Body of pancreas (tissue), 4 donors: ENCODE measurements at regions not wholly inside any gene's neighbourhood (a gene's known extent, or its start where the extent isn't known, plus 50 kb on each side); places are given as distances from the start of the nearest gene placed in this dataset.

Source experiments
- ATAC-seq: fragments of 150-250 bp; one replicate; pipeline ENCODE4 v1.9.1; 2016
- DNase-seq, 4 donors: peaks; one replicate each; pipeline ENCODE4 v3.0.0-alpha.2; 2019
- H3K27ac ChIP-seq, 4 donors: fragments of 200-600 bp; sonication (generic); 1 replicate in 3 of 4; 2 replicates in 1 of 4; pipeline versions ENCODE4 v1.5.1 to v1.6.1; 2016 to 2019; ENCODE audit warnings: mild to moderate bottlenecking in 1 of 4, mixed read lengths in 1 of 4, moderate library complexity in 1 of 4
- H3K27me3 ChIP-seq, 2 donors: fragments of 200-600 bp; sonication (generic); one replicate each; pipeline ENCODE4 v1.6.0; 2016; ENCODE audit warnings: mild to moderate bottlenecking in 1 of 2
- H3K36me3 ChIP-seq, 2 donors: fragments of 200-600 bp; sonication (generic); replicated peaks in 1 of 2; 2 replicates each; pipeline ENCODE4 v1.5.1; 2016; ENCODE audit warnings: low read depth in 2 of 2; ENCODE audit not compliant: insufficient read depth in 1 of 2
- H3K4me1 ChIP-seq: fragments of 200-600 bp; sonication (generic); one replicate; pipeline ENCODE4 v1.6.0; 2016
- H3K4me3 ChIP-seq, 2 donors: fragments of 200-600 bp; sonication (generic); 1 replicate in 1 of 2; 2 replicates in 1 of 2; pipeline ENCODE4 v1.5.1; 2016 to 2019
- H3K9me3 ChIP-seq, 3 donors: fragments of 200-600 bp; sonication (generic); 1 replicate in 2 of 3; 2 replicates in 1 of 3; pipeline ENCODE4 v1.5.1; 2016
- CTCF ChIP-seq, 7 experiments: fragments of 450-650 bp in 4 of 7; fragments of 200-600 bp in 3 of 7; sonication (generic) in 3 of 7; IDR thresholded peaks; one replicate each; pipeline ENCODE4 v1.5.1; 2016 to 2019; ENCODE audit warnings: antibody characterized with exemption in 7 of 7
- POLR2A ChIP-seq, 3 donors: fragments of 450-650 bp; IDR thresholded peaks; one replicate each; pipeline ENCODE4 v1.6.1; 2016; ENCODE audit warnings: antibody characterized with exemption in 3 of 3, mild to moderate bottlenecking in 2 of 3
- WGBS, 2 donors: methylation state at CpG; one replicate each; pipeline ENCODE4 v1.1.5; 2017; 5-methylcytosine and 5-hydroxymethylcytosine counted together
- intact Hi-C: fragments of 100-400 bp; cut with DNase I; formaldehyde crosslinking; loops from one replicate; pipeline ENCODE4 v1.15.1; 2023

- Histone ChIP-seq H3K27me3 (no peaks in the 10 kb centered on the region), H3K9me3 (no peaks in the 10 kb centered on the region), H3K36me3 (no peaks in the 10 kb centered on the region), H3K4me3 (no peak overlapping the region), H3K4me1 (no peaks in the 10 kb centered on the region), H3K27ac (no peak overlapping the region)
- WGBS, 2 donors, result 76% methylated on average over 3 of the region's 3 CpGs
- no peak for DNase-seq
- ATAC-seq, result no peak
- TF ChIP-seq CTCF (IDR thresholded peaks at IDR 0.05) (no peak), POLR2A (IDR thresholded peaks at IDR 0.05) (no peak)
- intact Hi-C loops, result no loop called here
Measured at GRCh38 chr18:66160007-66160406, 409.2 kb downstream of the CDH7 start.

GRCh38 chr18:66159451-66159850, 408.6 kb downstream of the CDH7 start:
- Histone ChIP-seq H3K27me3 (no peaks in the 10 kb centered on the region), H3K4me1 (no peaks in the 10 kb centered on the region), H3K27ac (no peak overlapping the region), H3K36me3 (no peaks in the 10 kb centered on the region), H3K4me3 (no peak overlapping the region), H3K9me3 (no peaks in the 10 kb centered on the region)
- intact Hi-C loops, result no loop called here
- TF ChIP-seq CTCF (IDR thresholded peaks at IDR 0.05) (no peak), POLR2A (IDR thresholded peaks at IDR 0.05) (no peak)
- ATAC-seq (no peak), DNase-seq (no peak)
- 94 to 100% methylated on average over 1 of the region's 1 CpG for WGBS, 2 donors

DNA sequence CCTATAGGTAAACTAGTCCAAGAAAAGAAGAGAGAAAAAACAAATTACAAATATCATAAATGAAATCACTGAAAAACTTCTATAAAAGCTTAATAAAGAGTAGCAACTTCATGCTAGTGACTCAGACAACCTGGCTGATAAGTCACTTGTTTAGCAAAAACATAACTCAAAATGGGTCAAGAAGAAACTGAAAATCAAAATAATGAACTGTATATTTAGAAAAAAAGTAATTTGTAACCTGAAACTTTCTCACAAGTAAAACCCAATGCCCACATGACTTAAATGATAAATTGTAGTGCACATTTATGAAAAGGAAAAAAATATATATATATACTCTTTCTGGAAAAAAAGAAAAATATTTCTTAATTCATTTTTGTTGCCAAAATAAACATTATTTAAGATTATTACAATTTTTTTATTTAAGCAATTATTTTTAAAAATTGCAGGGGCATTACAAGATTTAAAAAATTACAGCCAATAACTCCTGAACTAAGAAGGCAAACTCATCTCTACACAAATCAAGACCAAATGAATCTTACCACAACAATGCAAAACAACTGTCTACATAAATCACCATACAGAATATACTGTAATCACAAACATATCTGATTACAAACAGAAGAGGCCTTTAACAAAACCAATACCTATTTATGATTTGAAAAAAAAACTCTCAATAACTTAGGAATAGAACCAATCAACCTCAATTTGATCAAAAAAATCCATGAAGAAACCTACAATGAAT, 406.3 kb downstream of the CDH7 start:
- Histone ChIP-seq H3K36me3 (no peaks in the 10 kb centered on the region), H3K9me3 (no peaks in the 10 kb centered on the region), H3K4me1 (no peaks in the 10 kb centered on the region), H3K4me3 (no peak overlapping the region), H3K27ac (no peak overlapping the region), H3K27me3 (no peaks in the 10 kb centered on the region)
- TF ChIP-seq CTCF (IDR thresholded peaks at IDR 0.05) (no peak), POLR2A (IDR thresholded peaks at IDR 0.05) (no peak)
- DNase-seq (no peak), ATAC-seq (no peak)
- intact Hi-C loops, result no loop called here

GRCh38 chr18:66150650-66151049, 399.8 kb downstream of the CDH7 start:
- Histone ChIP-seq H3K4me3 (no peak overlapping the region), H3K27ac (no peak overlapping the region), H3K4me1 (no peaks in the 10 kb centered on the region), H3K36me3 (no peaks in the 10 kb centered on the region), H3K9me3 (no peaks in the 10 kb centered on the region), H3K27me3 (no peaks in the 10 kb centered on the region)
- intact Hi-C loops, result no loop called here
- DNase-seq, result no peak
- ATAC-seq, result no peak
- TF ChIP-seq POLR2A (IDR thresholded peaks at IDR 0.05) (no peak), CTCF (IDR thresholded peaks at IDR 0.05) (no peak)
- 62 to 71% methylated on average over 1 of the region's 1 CpG for WGBS, 2 donors

GRCh38 chr18:66143029-66143428, 392.2 kb downstream of the CDH7 start:
- intact Hi-C loops, result no loop called here
- TF ChIP-seq CTCF (IDR thresholded peaks at IDR 0.05) (no peak), POLR2A (IDR thresholded peaks at IDR 0.05) (no peak)
- Histone ChIP-seq H3K4me1 (no peaks in the 10 kb centered on the region), H3K27me3 (no peaks in the 10 kb centered on the region), H3K4me3 (no peak overlapping the region), H3K36me3 (no peaks in the 10 kb centered on the region), H3K9me3 (no peaks in the 10 kb centered on the region), H3K27ac (no peak overlapping the region)
- DNase-seq (no peak), ATAC-seq (no peak)
- WGBS, 2 donors, result 48% methylated on average over 2 of the region's 2 CpGs
